Kidney (tissue), 13 donors: ENCODE measurements at regions not wholly inside any gene's neighbourhood (a gene's known extent, or its start where the extent isn't known, plus 50 kb on each side); places are given as distances from the start of the nearest gene placed in this dataset.
A peak's percentile ranks its signal among the peaks of the same experiment; 100 is the strongest.

Experiments
- DNase-seq, 5 donors: peaks; one replicate each; pipeline ENCODE4 v3.0.0-alpha.2; 2013 to 2020
- FAIRE-seq: peaks from 2 replicates; lab custom pipeline; 2012; peaks lifted over from hg19 to GRCh38; lab: Jason Lieb, UNC
- H3K27ac ChIP-seq, 2 donors: one replicate each; pipeline ENCODE4 v1.7.0; 2013; ENCODE audit warnings: low read depth in 2 of 2, low read length in 2 of 2, inconsistent platforms in 1 of 2
- H3K27me3 ChIP-seq: one replicate; pipeline ENCODE4 v1.7.1; 2013; ENCODE audit warnings: low read length, inconsistent platforms; ENCODE audit not compliant: control insufficient read depth, insufficient read depth
- H3K36me3 ChIP-seq, 3 donors: one replicate each; pipeline versions ENCODE4 v1.7.0 to v1.7.1; 2013; ENCODE audit warnings: low read length in 3 of 3, control low read depth in 1 of 3, inconsistent platforms in 1 of 3; ENCODE audit not compliant: insufficient read depth in 3 of 3, control insufficient read depth in 2 of 3
- H3K4me1 ChIP-seq, 3 donors: one replicate each; pipeline versions ENCODE4 v1.7.0 to v1.7.1; 2013; ENCODE audit warnings: low read length in 3 of 3, inconsistent platforms in 1 of 3, low read depth in 1 of 3; ENCODE audit not compliant: control insufficient read depth in 2 of 3, insufficient read depth in 2 of 3
- H3K4me3 ChIP-seq, 3 donors: one replicate each; pipeline versions ENCODE4 v1.7.0 to v1.8.1; 2013; ENCODE audit warnings: low read length in 3 of 3, control low read depth in 1 of 3, inconsistent platforms in 1 of 3
- H3K9ac ChIP-seq, 3 donors: one replicate each; pipeline versions ENCODE4 v1.7.0 to v1.7.1; 2013; ENCODE audit warnings: low read length in 3 of 3, control low read depth in 1 of 3, inconsistent platforms in 1 of 3
- H3K9me3 ChIP-seq, 3 donors: one replicate each; pipeline versions ENCODE4 v1.7.0 to v1.7.1; 2013; ENCODE audit warnings: low read length in 3 of 3, control low read depth in 1 of 3, inconsistent platforms in 1 of 3; ENCODE audit not compliant: control insufficient read depth in 2 of 3, insufficient read depth in 1 of 3
- CTCF ChIP-seq: IDR thresholded peaks from 3 replicates; pipeline ENCODE4 v1.5.1; 2012; ENCODE audit warnings: mild to moderate bottlenecking, moderate library complexity, borderline replicate concordance; ENCODE audit not compliant: insufficient read depth; ENCODE audit errors: extremely low read depth
- intact Hi-C: fragments of 100-400 bp; cut with DNase I; formaldehyde crosslinking; loops from one replicate; pipeline ENCODE4 v1.11.1; 2022
- donor health status: control.
- donor health status: control.
- donor health status: control.
- donor health status: control.
- donor health status: control.
- donor health status: DM: yes; HTN: yes; CAD: no.
- donor health status: Normal renal cell carcinoma (clear cell type).

- Histone ChIP-seq H3K9ac (peak overlapping the region in 1 of 3 donors; percentile 23), H3K27ac (peak overlapping the region; percentile 60 to 91), H3K9me3 (no peaks in the 10 kb centered on the region), H3K27me3 (no peaks in the 10 kb centered on the region), H3K4me3 (peak overlapping the region in 1 of 3 donors; percentile 45), H3K4me1 (peaks cover 7 to 19% (median 17%) of the 10 kb centered on the region in 3 donors), H3K36me3 (no peaks in the 10 kb centered on the region)
- TF ChIP-seq CTCF: no peak
- intact Hi-C loops: no loop called here
- FAIRE-seq (no peak), DNase-seq (peak in 2 of 5 donors; percentile 48 to 84)
Observed at GRCh38 chr3:159852266-159852665, 136.4 kb upstream of the IL12A start.

- H3K36me3 ChIP-seq: no peaks in the 10 kb centered on the region
- peak overlapping the region; percentile 60 to 91 for H3K27ac ChIP-seq
- intact Hi-C loops: no loop called here
- no peak for TF ChIP-seq CTCF
- peak overlapping the region in 1 of 3 donors; percentile 23 for H3K9ac ChIP-seq
- no peak for FAIRE-seq
- H3K9me3 ChIP-seq: no peaks in the 10 kb centered on the region
- peak overlapping the region; percentile 5 to 45 (median 19) for H3K4me3 ChIP-seq
- H3K27me3 ChIP-seq: no peaks in the 10 kb centered on the region
- H3K4me1 ChIP-seq: peaks cover 5 to 19% (median 17%) of the 10 kb centered on the region in 3 donors
- DNase-seq: peak; percentile 48 to 84 (median 72)
Observed at GRCh38 chr3:159852821-159853505, 135.7 kb upstream of the IL12A start.

- H3K36me3 ChIP-seq: no peaks in the 10 kb centered on the region
- H3K9me3 ChIP-seq: no peaks in the 10 kb centered on the region
- H3K9ac ChIP-seq: peak overlapping the region in 1 of 3 donors; percentile 23
- peaks cover 4 to 19% (median 17%) of the 10 kb centered on the region in 3 donors for H3K4me1 ChIP-seq
- no peak for FAIRE-seq
- H3K27ac ChIP-seq: peak overlapping the region; percentile 60 to 91
- no peak for DNase-seq
- TF ChIP-seq CTCF: no peak
- H3K4me3 ChIP-seq: peak overlapping the region in 1 of 3 donors; percentile 45
- H3K27me3 ChIP-seq: no peaks in the 10 kb centered on the region
- intact Hi-C loops: no loop called here
Observed at GRCh38 chr3:159853506-159853864, 135.2 kb upstream of the IL12A start.
